SK-N-SH treated with all-trans-retinoic acid at 6 μM for 48 hours (cell line): ENCODE measurements at regions not wholly inside any gene's neighbourhood (a gene's known extent, or its start where the extent isn't known, plus 50 kb on each side); places are given as distances from the start of the nearest gene placed in this dataset.

Experiments used
- ATAC-seq: fragments of 200-7000 bp; cut with Tn5 transposase; 3 replicates; pipeline ENCODE4 v1.9.1; 2020; ENCODE audit warnings: mild to moderate bottlenecking, moderate library complexity
- ARNTL ChIP-seq: fragments of 450-650 bp; formaldehyde crosslinking; IDR thresholded peaks from 2 replicates; pipeline ENCODE4 v1.5.0; 2020; ENCODE audit warnings: low read depth, mild to moderate bottlenecking, moderate library complexity, borderline replicate concordance
- BACH2 ChIP-seq: fragments of 250-450 bp; sonication (Bioruptor Pico); IDR thresholded peaks from 2 replicates; pipeline ENCODE4 v1.9.0; 2021; ENCODE audit warnings: mild to moderate bottlenecking, borderline replicate concordance
- CSDC2 ChIP-seq: fragments of 250-450 bp; sonication (Bioruptor Pico); IDR thresholded peaks from 2 replicates; pipeline ENCODE4 v1.5.0; 2020; ENCODE audit warnings: mild to moderate bottlenecking, moderate library complexity
- CSRNP3 ChIP-seq: fragments of 250-450 bp; sonication (Bioruptor Pico); IDR thresholded peaks from 2 replicates; pipeline ENCODE4 v1.5.1; 2021; ENCODE audit warnings: mild to moderate bottlenecking, moderate library complexity
- ESRRG ChIP-seq: fragments of 250-450 bp; sonication (Bioruptor Pico); IDR thresholded peaks from 2 replicates; pipeline ENCODE4 v1.6.1; 2021; ENCODE audit warnings: mild to moderate bottlenecking
- GLIS3 ChIP-seq: fragments of 250-450 bp; sonication (Bioruptor Pico); IDR thresholded peaks from 2 replicates; pipeline ENCODE4 v1.5.0; 2020; ENCODE audit warnings: mild to moderate bottlenecking, moderate library complexity
- ISL1 ChIP-seq: fragments of 250-450 bp; sonication (Bioruptor Pico); IDR thresholded peaks from 2 replicates; pipeline ENCODE4 v2.1.2; 2022; ENCODE audit warnings: mild to moderate bottlenecking, moderate library complexity
- OSR1 ChIP-seq: fragments of 250-450 bp; sonication (Bioruptor Pico); IDR thresholded peaks from 2 replicates; pipeline ENCODE4 v1.8.0; 2022; ENCODE audit warnings: moderate library complexity, mild to moderate bottlenecking, inconsistent platforms
- PATZ1 ChIP-seq: fragments of 250-450 bp; sonication (Bioruptor Pico); IDR thresholded peaks from 2 replicates; pipeline ENCODE4 v1.8.0; 2020; ENCODE audit warnings: mild to moderate bottlenecking, moderate library complexity, borderline replicate concordance
- POU6F1 ChIP-seq: fragments of 250-450 bp; sonication (Bioruptor Pico); IDR thresholded peaks from 2 replicates; pipeline ENCODE4 v1.8.0; 2021; ENCODE audit warnings: low read depth, mild to moderate bottlenecking, moderate library complexity, borderline replicate concordance
- RARB ChIP-seq: fragments of 250-450 bp; sonication (Bioruptor Pico); IDR thresholded peaks from 2 replicates; pipeline ENCODE4 v1.8.0; 2021; ENCODE audit warnings: mild to moderate bottlenecking, moderate library complexity
- SNAI2 ChIP-seq: fragments of 250-450 bp; sonication (Bioruptor Pico); IDR thresholded peaks from 2 replicates; pipeline ENCODE4 v1.5.0; 2020; ENCODE audit warnings: mild to moderate bottlenecking, moderate library complexity
- TOX ChIP-seq: fragments of 250-450 bp; sonication (Bioruptor Pico); IDR thresholded peaks from 2 replicates; pipeline ENCODE4 v1.8.0; 2021; ENCODE audit warnings: mild to moderate bottlenecking, moderate library complexity, borderline replicate concordance
- ZC3H10 ChIP-seq: fragments of 250-450 bp; sonication (Bioruptor Pico); IDR thresholded peaks from 2 replicates; pipeline ENCODE4 v1.5.1; 2021; ENCODE audit warnings: mild to moderate bottlenecking, moderate library complexity
- ZFP3 ChIP-seq: fragments of 250-450 bp; sonication (Bioruptor Pico); IDR thresholded peaks from 2 replicates; pipeline ENCODE4 v1.5.0; 2020; ENCODE audit warnings: mild to moderate bottlenecking, moderate library complexity
- ZNF565 ChIP-seq: fragments of 450-650 bp; formaldehyde crosslinking; conservative IDR thresholded peaks from 2 replicates; pipeline ENCODE4 v1.5.0; 2020; ENCODE audit warnings: low read depth, mild to moderate bottlenecking, moderate library complexity
- ZNF8 ChIP-seq: fragments of 450-650 bp; formaldehyde crosslinking; IDR thresholded peaks from 2 replicates; pipeline ENCODE4 v1.5.0; 2020; ENCODE audit warnings: mild to moderate bottlenecking, moderate library complexity

GRCh38 chr2:188845692-188846091, 128.5 kb upstream of the COL3A1 start:
- no peak for ATAC-seq
- TF ChIP-seq CSDC2 (CRISPR knock-in tag) (no peak), ESRRG (CRISPR knock-in tag) (no peak), ISL1 (CRISPR knock-in tag) (no peak), ARNTL (CRISPR knock-in tag) (no peak), TOX (CRISPR knock-in tag) (no peak), OSR1 (CRISPR knock-in tag) (no peak), PATZ1 (CRISPR knock-in tag) (no peak), POU6F1 (CRISPR knock-in tag) (no peak), ZC3H10 (no peak)

GRCh38 chr2:188848887-188849435, 125.2 kb upstream of the COL3A1 start:
- TF ChIP-seq PATZ1 (CRISPR knock-in tag), result no peak
- no peak for TF ChIP-seq CSRNP3
- no peak for TF ChIP-seq ZC3H10
- no peak for TF ChIP-seq ISL1 (CRISPR knock-in tag)
- no peak for TF ChIP-seq OSR1 (CRISPR knock-in tag)
- TF ChIP-seq, all 23 proteins: peak for 0
- ATAC-seq, result no peak

GRCh38 chr2:188850786-188851185, 123.4 kb upstream of the COL3A1 start:
- ATAC-seq, result no peak
- TF ChIP-seq ZNF8 (CRISPR knock-in tag) (no peak), TOX (CRISPR knock-in tag) (no peak), CSDC2 (CRISPR knock-in tag) (no peak), ISL1 (CRISPR knock-in tag) (no peak)

- TF ChIP-seq SNAI2 (no peak), BACH2 (CRISPR knock-in tag) (no peak), RARB (CRISPR knock-in tag) (no peak), ZFP3 (no peak), GLIS3 (CRISPR knock-in tag) (no peak), CSRNP3 (no peak), TOX (CRISPR knock-in tag) (no peak), OSR1 (CRISPR knock-in tag) (no peak), ZC3H10 (no peak)
- no peak for ATAC-seq
These were observed 122.9 kb upstream of the COL3A1 start for GRCh38 chr2:188851311-188851710.

GRCh38 chr2:188851826-188852225, 122.3 kb upstream of the COL3A1 start:
- ATAC-seq, result no peak
- no peak for TF ChIP-seq ZNF565
